Ishikawa (cell line): ENCODE measurements at regions not wholly inside any gene's neighbourhood (a gene's known extent, or its start where the extent isn't known, plus 50 kb on each side); places are given as distances from the start of the nearest gene placed in this dataset.

Experiments
- EP300 ChIP-seq: IDR thresholded peaks from 2 replicates; pipeline ENCODE4 v1.6.1; 2012; ENCODE audit warnings: borderline replicate concordance
- MAX ChIP-seq: IDR thresholded peaks from 2 replicates; pipeline ENCODE4 v1.6.1; 2012
- RAD21 ChIP-seq: IDR thresholded peaks from 2 replicates; pipeline ENCODE4 v1.6.1; 2012; ENCODE audit warnings: low read depth

GRCh38 chr2:11997142-11997541, 250.7 kb downstream of the LPIN1 start:
- TF ChIP-seq EP300 (no peak), MAX (no peak), RAD21 (no peak)
